Bronchial epithelial cell (primary cell): ENCODE measurements at regions not wholly inside any gene's neighbourhood (a gene's known extent, or its start where the extent isn't known, plus 50 kb on each side); places are given as distances from the start of the nearest gene placed in this dataset.

Experiments
- DNase-seq: peaks from one replicate; pipeline ENCODE4 v3.0.0-alpha.2; 2010; ENCODE audit warnings: low read depth
- FAIRE-seq: peaks from 2 replicates; lab custom pipeline; 2011; peaks lifted over from hg19 to GRCh38; lab: Jason Lieb, UNC
- H3K27me3 ChIP-seq: 2 replicates; pipeline ENCODE4 v1.5.1; 2011; ENCODE audit warnings: low read length; ENCODE audit not compliant: control insufficient read depth, insufficient read depth
- H3K36me3 ChIP-seq: 2 replicates; pipeline ENCODE4 v1.5.1; 2011; ENCODE audit warnings: low read length; ENCODE audit not compliant: control insufficient read depth, insufficient read depth
- H3K4me3 ChIP-seq: 2 replicates; pipeline ENCODE4 v1.5.1; 2011; ENCODE audit warnings: mild to moderate bottlenecking, low read depth, low read length, control low read depth
- TF ChIP-seq, protein P1 (sequence below): IDR thresholded peaks from 2 replicates; pipeline ENCODE4 v1.5.1; 2011; ENCODE audit warnings: mild to moderate bottlenecking, moderate library complexity, low read length, control low read depth, inconsistent platforms; ENCODE audit not compliant: insufficient read depth, severe bottlenecking

DNA sequence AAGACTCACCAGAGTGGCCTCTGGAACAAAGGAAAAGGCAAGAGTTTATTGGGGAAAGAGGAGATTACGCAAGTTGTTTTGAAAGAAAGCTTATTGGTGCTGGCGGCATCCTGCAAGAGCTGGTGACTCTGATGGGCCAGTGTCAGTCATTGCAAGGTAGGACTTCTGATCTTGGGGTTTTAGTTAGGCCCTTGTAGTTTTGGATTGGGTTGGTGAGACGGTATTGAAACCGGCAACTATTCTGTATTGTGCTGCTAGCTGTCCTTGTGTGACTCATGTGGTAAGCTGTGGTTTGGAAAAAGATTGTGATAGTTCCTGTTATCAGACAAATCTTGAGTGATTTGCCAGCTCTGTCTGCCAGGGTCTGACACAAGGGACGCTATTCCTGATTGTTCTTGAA, 159.1 kb upstream of the PIEZO2 start:
- Histone ChIP-seq H3K4me3 (no peak overlapping the region), H3K36me3 (no peaks in the 10 kb centered on the region), H3K27me3 (no peaks in the 10 kb centered on the region)
- TF ChIP-seq, protein P1, sequence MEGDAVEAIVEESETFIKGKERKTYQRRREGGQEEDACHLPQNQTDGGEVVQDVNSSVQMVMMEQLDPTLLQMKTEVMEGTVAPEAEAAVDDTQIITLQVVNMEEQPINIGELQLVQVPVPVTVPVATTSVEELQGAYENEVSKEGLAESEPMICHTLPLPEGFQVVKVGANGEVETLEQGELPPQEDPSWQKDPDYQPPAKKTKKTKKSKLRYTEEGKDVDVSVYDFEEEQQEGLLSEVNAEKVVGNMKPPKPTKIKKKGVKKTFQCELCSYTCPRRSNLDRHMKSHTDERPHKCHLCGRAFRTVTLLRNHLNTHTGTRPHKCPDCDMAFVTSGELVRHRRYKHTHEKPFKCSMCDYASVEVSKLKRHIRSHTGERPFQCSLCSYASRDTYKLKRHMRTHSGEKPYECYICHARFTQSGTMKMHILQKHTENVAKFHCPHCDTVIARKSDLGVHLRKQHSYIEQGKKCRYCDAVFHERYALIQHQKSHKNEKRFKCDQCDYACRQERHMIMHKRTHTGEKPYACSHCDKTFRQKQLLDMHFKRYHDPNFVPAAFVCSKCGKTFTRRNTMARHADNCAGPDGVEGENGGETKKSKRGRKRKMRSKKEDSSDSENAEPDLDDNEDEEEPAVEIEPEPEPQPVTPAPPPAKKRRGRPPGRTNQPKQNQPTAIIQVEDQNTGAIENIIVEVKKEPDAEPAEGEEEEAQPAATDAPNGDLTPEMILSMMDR: no peak
- DNase-seq (no peak), FAIRE-seq (no peak)

DNA sequence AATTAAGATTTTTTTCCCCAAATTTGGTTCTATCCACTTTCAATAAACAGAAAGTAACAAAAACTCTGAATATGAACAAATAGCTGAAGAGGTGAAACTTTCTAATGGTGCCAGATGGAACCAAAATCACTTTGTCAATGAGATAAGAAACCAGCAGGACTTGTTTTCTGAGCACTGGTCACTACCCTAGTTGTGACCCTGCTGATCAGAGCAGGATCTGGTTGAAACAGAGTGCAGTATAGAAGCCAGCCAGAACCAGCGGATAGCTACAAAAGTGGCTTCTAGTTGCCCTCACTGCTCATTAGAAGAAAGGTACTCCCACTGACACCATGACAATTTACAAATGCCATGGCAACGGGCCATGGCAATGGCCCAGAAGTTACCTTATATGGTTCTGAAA, 158.3 kb upstream of the PIEZO2 start:
- H3K36me3 ChIP-seq: no peaks in the 10 kb centered on the region
- TF ChIP-seq, protein P1: no peak
- H3K27me3 ChIP-seq: no peaks in the 10 kb centered on the region

DNA sequence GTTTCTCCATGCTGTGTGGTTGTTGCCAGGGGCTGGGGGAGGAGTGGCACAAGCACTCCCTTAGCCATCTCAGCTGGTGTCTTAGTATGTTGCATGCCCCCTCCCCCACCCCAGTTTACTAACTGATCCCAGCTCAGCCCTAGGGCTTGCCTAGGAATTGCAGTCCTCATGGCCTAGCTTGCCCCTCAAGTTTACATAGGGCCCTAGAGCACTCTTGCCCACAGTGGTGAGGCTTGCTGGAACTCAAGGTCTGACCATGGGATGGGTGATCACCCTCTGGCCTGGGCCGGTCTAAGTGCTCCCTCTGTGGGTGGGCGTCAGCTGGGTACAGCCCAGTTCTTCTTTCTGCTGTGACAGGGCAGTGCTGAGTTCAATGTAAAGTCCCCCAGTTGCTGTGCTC, 156.1 kb upstream of the PIEZO2 start:
- H3K27me3 ChIP-seq: no peaks in the 10 kb centered on the region
- H3K4me3 ChIP-seq: no peak overlapping the region
- DNase-seq (no peak), FAIRE-seq (peak; percentile 23)
- no peaks in the 10 kb centered on the region for H3K36me3 ChIP-seq
- TF ChIP-seq, protein P1: no peak

More for the DNA sequence above, 158.3 kb upstream of the PIEZO2 start:
- FAIRE-seq (no peak), DNase-seq (no peak)
- no peak overlapping the region for H3K4me3 ChIP-seq

DNA sequence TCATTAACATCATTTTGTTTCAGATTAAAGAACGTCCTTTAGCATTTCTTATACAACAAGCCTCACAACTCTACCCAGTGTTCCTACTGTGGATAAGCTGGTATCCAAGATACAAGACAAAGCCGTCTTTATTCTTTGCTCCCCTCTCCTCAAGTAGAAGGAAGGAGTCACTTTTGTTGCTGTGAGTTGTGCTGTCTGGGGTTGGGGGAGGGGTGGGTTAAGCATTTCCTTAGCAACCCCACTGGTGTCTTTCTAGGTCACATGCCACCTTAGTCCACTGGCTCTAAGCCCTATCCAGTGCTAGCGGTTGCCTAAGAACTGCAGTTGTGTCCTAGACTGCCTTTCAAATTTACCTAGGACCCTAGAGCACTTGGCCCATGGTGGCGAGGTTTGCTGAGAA, 155.6 kb upstream of the PIEZO2 start:
- TF ChIP-seq, protein P1: no peak
- no peak overlapping the region for H3K4me3 ChIP-seq
- no peaks in the 10 kb centered on the region for H3K36me3 ChIP-seq
- no peaks in the 10 kb centered on the region for H3K27me3 ChIP-seq
- FAIRE-seq (no peak), DNase-seq (no peak)

DNA sequence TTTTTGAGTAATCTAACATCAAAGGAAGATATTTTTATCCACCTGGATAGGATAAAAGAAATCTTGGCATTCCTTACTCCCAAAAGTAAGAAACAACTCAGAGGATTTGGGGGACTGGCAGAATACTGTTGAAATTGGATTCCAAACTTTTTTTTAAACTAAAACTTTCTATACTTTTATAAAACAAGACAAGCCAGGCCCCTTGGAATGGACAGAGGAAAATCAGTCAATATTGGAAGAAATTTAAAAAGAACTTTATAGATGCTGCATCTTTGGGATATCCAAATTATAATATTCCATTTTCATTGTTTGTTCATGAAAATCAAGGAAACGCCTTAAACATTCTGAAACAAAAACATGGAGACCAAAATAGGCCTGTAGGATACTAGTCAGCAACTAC, 147.6 kb upstream of the PIEZO2 start:
- FAIRE-seq (no peak), DNase-seq (no peak)
- H3K4me3 ChIP-seq: no peak overlapping the region
- TF ChIP-seq, protein P1: no peak
- H3K27me3 ChIP-seq: no peaks in the 10 kb centered on the region
- no peaks in the 10 kb centered on the region for H3K36me3 ChIP-seq

DNA sequence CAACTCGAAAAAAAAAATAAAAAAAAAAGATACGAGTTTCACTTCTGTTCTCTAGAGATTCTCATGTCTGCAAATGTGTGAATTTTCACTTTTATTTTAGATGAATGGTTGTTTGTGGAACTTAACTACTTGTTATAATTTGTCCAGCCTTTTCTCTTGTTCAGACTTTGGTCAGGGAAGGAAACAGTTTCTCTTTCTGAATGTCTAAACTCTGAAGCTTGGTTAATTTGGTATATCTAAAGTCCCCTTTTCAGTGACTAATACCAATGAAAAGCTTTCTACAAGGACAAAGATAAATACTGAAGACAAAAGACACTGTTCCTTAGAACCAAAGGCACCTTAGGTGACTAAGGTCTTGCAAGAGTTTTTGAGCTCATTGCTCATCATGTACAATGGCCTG, 144.4 kb upstream of the PIEZO2 start:
- Histone ChIP-seq H3K36me3 (no peaks in the 10 kb centered on the region), H3K4me3 (no peak overlapping the region), H3K27me3 (no peaks in the 10 kb centered on the region)
- TF ChIP-seq, protein P1: no peak
- no peak for DNase-seq
- FAIRE-seq: no peak
